MM.1S (cell line): ENCODE measurements at regions not wholly inside any gene's neighbourhood (a gene's known extent, or its start where the extent isn't known, plus 50 kb on each side); places are given as distances from the start of the nearest gene placed in this dataset.

Experiments used
- DNase-seq: peaks from one replicate; pipeline ENCODE4 v3.0.0-alpha.2; 2015
- H2AFZ ChIP-seq: fragments of 300-600 bp; sonication (generic); 2 replicates; pipeline ENCODE4 v1.6.0; 2016; ENCODE audit warnings: antibody characterized with exemption, low read length
- H3F3A ChIP-seq: fragments of 300-600 bp; sonication (generic); 2 replicates; pipeline ENCODE4 v1.6.1; 2016; ENCODE audit warnings: mild to moderate bottlenecking, antibody characterized with exemption, low read length, moderate library complexity, mixed read lengths; ENCODE audit not compliant: insufficient read depth
- H3K27ac ChIP-seq: fragments of 300-600 bp; sonication (generic); 2 replicates; pipeline ENCODE4 v1.5.1; 2016; ENCODE audit warnings: mild to moderate bottlenecking, low read length
- H3K27me3 ChIP-seq: fragments of 300-600 bp; sonication (generic); replicated peaks from 2 replicates; pipeline ENCODE4 v1.6.0; 2016; ENCODE audit warnings: low read length; ENCODE audit not compliant: insufficient read depth
- H3K36me3 ChIP-seq: fragments of 300-600 bp; sonication (generic); replicated peaks from 2 replicates; pipeline ENCODE4 v1.6.1; 2016; ENCODE audit warnings: mild to moderate bottlenecking, low read length, mixed read lengths; ENCODE audit not compliant: insufficient read depth
- H3K4me1 ChIP-seq: fragments of 300-600 bp; sonication (generic); 2 replicates; pipeline ENCODE4 v1.6.1; 2016; ENCODE audit warnings: low read length, mixed read lengths
- H3K4me2 ChIP-seq: fragments of 300-600 bp; sonication (generic); 2 replicates; pipeline ENCODE4 v1.6.0; 2016; ENCODE audit warnings: low read depth, low read length
- H3K4me3 ChIP-seq: fragments of 300-600 bp; sonication (generic); 2 replicates; pipeline ENCODE4 v1.5.1; 2016; ENCODE audit warnings: low read length, mixed read lengths
- H3K79me2 ChIP-seq: fragments of 300-600 bp; sonication (generic); 2 replicates; pipeline ENCODE4 v1.6.1; 2016; ENCODE audit warnings: mixed run types, low read length, mixed read lengths
- H3K9ac ChIP-seq: fragments of 300-600 bp; sonication (generic); 2 replicates; pipeline ENCODE4 v1.6.1; 2016; ENCODE audit warnings: low read length, mixed read lengths
- H3K9me2 ChIP-seq: fragments of 300-600 bp; sonication (generic); replicated peaks from 2 replicates; pipeline ENCODE4 v1.6.1; 2016; ENCODE audit warnings: mild to moderate bottlenecking, low read length, mixed read lengths; ENCODE audit not compliant: insufficient read depth
- H3K9me3 ChIP-seq: fragments of 300-600 bp; sonication (generic); replicated peaks from 2 replicates; pipeline ENCODE4 v1.6.1; 2016; ENCODE audit warnings: mild to moderate bottlenecking, low read length, mixed read lengths; ENCODE audit not compliant: insufficient read depth
- H4K20me1 ChIP-seq: fragments of 300-600 bp; sonication (generic); 2 replicates; pipeline ENCODE4 v1.6.1; 2016; ENCODE audit warnings: mild to moderate bottlenecking, low read length, moderate library complexity, mixed read lengths; ENCODE audit not compliant: insufficient read depth
- EZH2 ChIP-seq: fragments of 300-600 bp; sonication (generic); optimal IDR thresholded peaks from 2 replicates; pipeline ENCODE3; 2017; ENCODE audit warnings: low read depth, mild to moderate bottlenecking, antibody characterized with exemption, low read length, mixed read lengths
- EZH2phosphoT487 ChIP-seq: fragments of 300-600 bp; sonication (generic); IDR thresholded peaks from 2 replicates; pipeline ENCODE4 v1.6.1; 2018; ENCODE audit warnings: antibody characterized with exemption, low read length
- TF ChIP-seq, protein P1 (sequence below): fragments of 300-600 bp; sonication (generic); IDR thresholded peaks from 2 replicates; pipeline ENCODE4 v1.5.1; 2016; ENCODE audit warnings: antibody characterized with exemption, low read length, mixed read lengths

DNA sequence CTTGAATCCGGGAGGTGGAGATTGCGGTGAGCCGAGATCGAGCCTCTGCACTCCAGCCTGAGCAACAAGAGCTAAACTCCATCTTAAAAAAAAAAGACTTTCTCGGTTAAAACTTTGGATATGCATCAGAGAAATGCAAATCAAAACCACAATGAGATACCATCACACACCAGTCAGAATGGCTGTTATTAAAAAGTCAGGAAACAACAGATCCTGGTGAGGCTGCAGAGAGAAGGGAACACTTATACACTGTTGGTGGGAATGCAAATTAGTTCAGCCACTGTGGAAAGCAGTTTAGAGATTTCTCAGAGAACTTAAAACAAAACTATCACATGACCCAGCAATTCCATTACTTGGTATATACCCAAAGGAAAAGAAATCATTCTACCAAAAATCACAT lies 619.4 kb upstream of the KIRREL3 start:
- Histone ChIP-seq H3K9ac (no peak overlapping the region), H3K27me3 (no peaks in the 10 kb centered on the region), H3K4me3 (no peak overlapping the region), H3K9me3 (no peaks in the 10 kb centered on the region), H3K79me2 (no peaks in the 10 kb centered on the region), H3F3A (no peaks in the 10 kb centered on the region), H2AFZ (no peak overlapping the region), H3K27ac (no peak overlapping the region), H3K9me2 (no peaks in the 10 kb centered on the region), H3K4me2 (no peak overlapping the region), H3K36me3 (no peaks in the 10 kb centered on the region), H4K20me1 (no peaks in the 10 kb centered on the region), H3K4me1 (no peaks in the 10 kb centered on the region)
- no peak for DNase-seq
- TF ChIP-seq, protein P1, sequence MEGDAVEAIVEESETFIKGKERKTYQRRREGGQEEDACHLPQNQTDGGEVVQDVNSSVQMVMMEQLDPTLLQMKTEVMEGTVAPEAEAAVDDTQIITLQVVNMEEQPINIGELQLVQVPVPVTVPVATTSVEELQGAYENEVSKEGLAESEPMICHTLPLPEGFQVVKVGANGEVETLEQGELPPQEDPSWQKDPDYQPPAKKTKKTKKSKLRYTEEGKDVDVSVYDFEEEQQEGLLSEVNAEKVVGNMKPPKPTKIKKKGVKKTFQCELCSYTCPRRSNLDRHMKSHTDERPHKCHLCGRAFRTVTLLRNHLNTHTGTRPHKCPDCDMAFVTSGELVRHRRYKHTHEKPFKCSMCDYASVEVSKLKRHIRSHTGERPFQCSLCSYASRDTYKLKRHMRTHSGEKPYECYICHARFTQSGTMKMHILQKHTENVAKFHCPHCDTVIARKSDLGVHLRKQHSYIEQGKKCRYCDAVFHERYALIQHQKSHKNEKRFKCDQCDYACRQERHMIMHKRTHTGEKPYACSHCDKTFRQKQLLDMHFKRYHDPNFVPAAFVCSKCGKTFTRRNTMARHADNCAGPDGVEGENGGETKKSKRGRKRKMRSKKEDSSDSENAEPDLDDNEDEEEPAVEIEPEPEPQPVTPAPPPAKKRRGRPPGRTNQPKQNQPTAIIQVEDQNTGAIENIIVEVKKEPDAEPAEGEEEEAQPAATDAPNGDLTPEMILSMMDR: no peak
- TF ChIP-seq EZH2 (no peak), EZH2phosphoT487 (no peak)

DNA sequence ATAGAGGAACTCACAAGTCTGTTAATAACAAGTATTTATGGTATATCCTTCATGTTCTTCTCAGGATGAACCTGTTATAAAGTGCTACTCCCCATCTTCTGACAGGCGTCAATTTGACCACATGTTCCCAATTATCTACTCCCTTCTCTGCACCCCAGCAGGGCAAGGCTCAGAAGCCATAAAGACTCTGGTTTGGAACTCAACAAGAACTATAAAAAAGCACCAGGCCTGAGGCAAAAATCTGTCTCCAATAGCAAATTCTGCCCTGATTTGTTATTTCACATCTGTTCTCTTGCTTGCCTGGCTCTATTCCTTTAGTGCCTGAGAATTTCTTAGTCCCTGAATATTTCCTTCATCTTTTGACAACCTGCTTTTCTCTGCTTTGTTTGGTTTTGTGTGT lies 618.2 kb upstream of the KIRREL3 start:
- no peaks in the 10 kb centered on the region for H4K20me1 ChIP-seq
- no peaks in the 10 kb centered on the region for H3K9me3 ChIP-seq
- H3K4me1 ChIP-seq: no peaks in the 10 kb centered on the region
- no peak overlapping the region for H2AFZ ChIP-seq
- no peaks in the 10 kb centered on the region for H3K9me2 ChIP-seq
- no peak overlapping the region for H3K4me2 ChIP-seq
- H3K79me2 ChIP-seq: no peaks in the 10 kb centered on the region
- no peaks in the 10 kb centered on the region for H3K27me3 ChIP-seq
- no peaks in the 10 kb centered on the region for H3F3A ChIP-seq
- no peaks in the 10 kb centered on the region for H3K36me3 ChIP-seq
- H3K4me3 ChIP-seq: no peak overlapping the region
- no peak overlapping the region for H3K27ac ChIP-seq
- TF ChIP-seq, protein P1: no peak
- TF ChIP-seq EZH2phosphoT487: no peak
- TF ChIP-seq EZH2: no peak
- H3K9ac ChIP-seq: no peak overlapping the region
- DNase-seq: no peak

DNA sequence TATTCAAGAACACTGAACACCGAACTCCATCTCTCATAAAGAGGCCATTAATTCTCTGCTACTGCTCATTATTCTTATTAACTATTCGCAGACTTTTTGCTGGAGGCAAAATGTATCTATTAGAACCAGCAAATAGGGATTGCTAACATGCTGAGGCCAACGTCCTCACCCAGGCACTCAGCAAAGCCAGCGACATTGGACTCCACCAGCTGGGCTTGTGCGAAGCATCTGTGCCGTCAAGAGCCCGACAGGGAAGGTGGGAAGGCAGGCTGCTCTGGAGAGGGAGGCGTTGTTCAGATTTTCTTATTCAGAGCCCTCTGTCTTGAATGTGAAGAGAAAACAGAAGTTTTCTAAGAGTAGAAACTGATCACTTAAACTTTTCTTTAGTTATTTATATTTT lies 615.6 kb upstream of the KIRREL3 start:
- Histone ChIP-seq H3K36me3 (no peaks in the 10 kb centered on the region), H3K4me2 (no peak overlapping the region), H3F3A (no peaks in the 10 kb centered on the region), H4K20me1 (no peaks in the 10 kb centered on the region), H3K4me1 (no peaks in the 10 kb centered on the region), H3K27ac (no peak overlapping the region), H3K9me2 (no peaks in the 10 kb centered on the region), H3K79me2 (no peaks in the 10 kb centered on the region), H2AFZ (no peak overlapping the region), H3K9ac (no peak overlapping the region), H3K9me3 (no peaks in the 10 kb centered on the region), H3K27me3 (no peaks in the 10 kb centered on the region), H3K4me3 (no peak overlapping the region)
- DNase-seq: no peak
- TF ChIP-seq, protein P1: no peak
- TF ChIP-seq EZH2phosphoT487 (no peak), EZH2 (no peak)

DNA sequence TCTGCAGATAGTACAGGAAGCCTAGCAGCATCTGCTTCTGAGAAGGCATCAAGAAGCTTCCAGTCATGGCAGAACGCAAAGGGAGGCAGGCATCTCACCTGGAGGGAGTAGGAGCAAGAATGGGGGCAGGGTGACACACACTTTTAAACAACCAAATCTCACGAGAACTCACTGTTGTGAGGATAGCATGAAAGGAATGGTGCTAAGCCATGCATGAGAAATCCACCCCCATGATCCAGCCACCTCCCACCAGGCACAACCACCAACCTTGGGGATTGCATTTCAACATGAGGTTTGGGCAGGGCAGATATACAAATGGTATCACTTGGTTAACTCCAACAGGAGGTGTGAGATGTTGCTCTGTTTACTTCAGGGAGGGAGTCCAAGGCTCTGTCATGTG lies 612.0 kb upstream of the KIRREL3 start:
- no peak overlapping the region for H2AFZ ChIP-seq
- no peaks in the 10 kb centered on the region for H3K27me3 ChIP-seq
- H3K9me2 ChIP-seq: no peaks in the 10 kb centered on the region
- H3K4me3 ChIP-seq: no peak overlapping the region
- no peak for DNase-seq
- no peak overlapping the region for H3K9ac ChIP-seq
- no peak overlapping the region for H3K27ac ChIP-seq
- no peaks in the 10 kb centered on the region for H3K36me3 ChIP-seq
- H3K4me2 ChIP-seq: no peak overlapping the region
- TF ChIP-seq EZH2phosphoT487 (no peak), EZH2 (no peak)
- TF ChIP-seq, protein P1: no peak
- H3K9me3 ChIP-seq: no peaks in the 10 kb centered on the region
- no peaks in the 10 kb centered on the region for H3K4me1 ChIP-seq
- no peaks in the 10 kb centered on the region for H4K20me1 ChIP-seq
- H3F3A ChIP-seq: no peaks in the 10 kb centered on the region
- no peaks in the 10 kb centered on the region for H3K79me2 ChIP-seq
